Activated naive CD8-positive, alpha-beta T cell treated with anti-CD3 and anti-CD28 coated beads, Interleukin-2, amount 50 U/mL, for 24 hours (primary cell): ENCODE measurements at regions not wholly inside any gene's neighbourhood (a gene's known extent, or its start where the extent isn't known, plus 50 kb on each side); places are given as distances from the start of the nearest gene placed in this dataset.

Experiments
- ATAC-seq: fragments of 150-1000 bp; cut with Tn5 transposase; one replicate; pipeline ENCODE4 v1.10.0; 2021
- DNase-seq: peaks from one replicate; pipeline ENCODE4 v3.0.0; 2021
- H3K27ac Mint-ChIP-seq: one replicate; pipeline ENCODE4 v1.8.0; 2021; ENCODE audit warnings: mild to moderate bottlenecking, mixed read lengths
- H3K27me3 Mint-ChIP-seq: one replicate; pipeline ENCODE4 v1.8.0; 2021; ENCODE audit warnings: mixed read lengths
- H3K36me3 Mint-ChIP-seq: one replicate; pipeline ENCODE4 v1.8.0; 2021; ENCODE audit warnings: low read depth, mixed read lengths
- H3K4me1 Mint-ChIP-seq: one replicate; pipeline ENCODE4 v1.8.0; 2021; ENCODE audit warnings: mixed read lengths
- H3K4me3 Mint-ChIP-seq: one replicate; pipeline ENCODE4 v1.8.0; 2021; ENCODE audit warnings: mild to moderate bottlenecking, moderate library complexity, mixed read lengths
- H3K9me3 Mint-ChIP-seq: one replicate; pipeline ENCODE4 v1.8.0; 2021; ENCODE audit warnings: mixed read lengths

- Mint-ChIP-seq H3K4me3 (no peak overlapping the region), H3K27ac (no peak overlapping the region), H3K27me3 (peaks cover 11% of the 10 kb centered on the region), H3K4me1 (no peaks in the 10 kb centered on the region), H3K9me3 (no peaks in the 10 kb centered on the region), H3K36me3 (no peaks in the 10 kb centered on the region)
- DNase-seq (no peak), ATAC-seq (no peak)
Measured at GRCh38 chr12:30874455-30875321, 51.9 kb upstream of the TSPAN11 start.

GRCh38 chr12:30870491-30871265 lies 55.9 kb upstream of the TSPAN11 start:
- Mint-ChIP-seq H3K27ac (no peak overlapping the region), H3K4me3 (no peak overlapping the region), H3K9me3 (peaks cover 11% of the 10 kb centered on the region), H3K27me3 (peaks cover 13% of the 10 kb centered on the region), H3K36me3 (no peaks in the 10 kb centered on the region), H3K4me1 (no peaks in the 10 kb centered on the region)
- DNase-seq (no peak), ATAC-seq (no peak)

- no peak overlapping the region for H3K4me3 Mint-ChIP-seq
- H3K36me3 Mint-ChIP-seq: no peaks in the 10 kb centered on the region
- ATAC-seq: no peak
- H3K9me3 Mint-ChIP-seq: peaks cover 14% of the 10 kb centered on the region
- no peaks in the 10 kb centered on the region for H3K4me1 Mint-ChIP-seq
- H3K27ac Mint-ChIP-seq: no peak overlapping the region
- H3K27me3 Mint-ChIP-seq: peaks cover 17% of the 10 kb centered on the region
- DNase-seq: no peak
Measured at GRCh38 chr12:30867415-30867814, 59.1 kb upstream of the TSPAN11 start.

- no peaks in the 10 kb centered on the region for H3K36me3 Mint-ChIP-seq
- peaks cover 14% of the 10 kb centered on the region for H3K9me3 Mint-ChIP-seq
Measured at GRCh38 chr12:30866256-30866655, 60.3 kb upstream of the TSPAN11 start.

GRCh38 chr12:30863839-30864238 lies 62.7 kb upstream of the TSPAN11 start:
- peaks cover 14% of the 10 kb centered on the region for H3K9me3 Mint-ChIP-seq
- ATAC-seq (no peak), DNase-seq (no peak)
- H3K4me1 Mint-ChIP-seq: no peaks in the 10 kb centered on the region
- no peak overlapping the region for H3K4me3 Mint-ChIP-seq
- H3K27ac Mint-ChIP-seq: no peak overlapping the region
- H3K27me3 Mint-ChIP-seq: peaks cover 16% of the 10 kb centered on the region
- H3K36me3 Mint-ChIP-seq: no peaks in the 10 kb centered on the region

More at GRCh38 chr12:30866256-30866655, 60.3 kb upstream of the TSPAN11 start:
- H3K27ac Mint-ChIP-seq: no peak overlapping the region
- ATAC-seq (no peak), DNase-seq (no peak)
- no peaks in the 10 kb centered on the region for H3K4me1 Mint-ChIP-seq
- peaks cover 19% of the 10 kb centered on the region for H3K27me3 Mint-ChIP-seq
- H3K4me3 Mint-ChIP-seq: no peak overlapping the region

GRCh38 chr12:30862486-30862885 lies 64.1 kb upstream of the TSPAN11 start:
- Mint-ChIP-seq H3K9me3 (peaks cover 14% of the 10 kb centered on the region), H3K27me3 (peaks cover 16% of the 10 kb centered on the region), H3K36me3 (no peaks in the 10 kb centered on the region), H3K4me1 (no peaks in the 10 kb centered on the region), H3K4me3 (no peak overlapping the region), H3K27ac (no peak overlapping the region)
- DNase-seq: no peak
- no peak for ATAC-seq

- H3K4me1 Mint-ChIP-seq: no peaks in the 10 kb centered on the region
- no peak overlapping the region for H3K27ac Mint-ChIP-seq
- peaks cover 1% of the 10 kb centered on the region for H3K27me3 Mint-ChIP-seq
- no peak for ATAC-seq
- H3K4me3 Mint-ChIP-seq: no peak overlapping the region
- DNase-seq: no peak
- no peaks in the 10 kb centered on the region for H3K36me3 Mint-ChIP-seq
- no peaks in the 10 kb centered on the region for H3K9me3 Mint-ChIP-seq
Measured at GRCh38 chr12:30859226-30859625, 67.3 kb upstream of the TSPAN11 start.

GRCh38 chr12:30858471-30858870 lies 68.1 kb upstream of the TSPAN11 start:
- Mint-ChIP-seq H3K4me3 (no peak overlapping the region), H3K27ac (no peak overlapping the region), H3K27me3 (peaks cover 1% of the 10 kb centered on the region), H3K9me3 (no peaks in the 10 kb centered on the region), H3K4me1 (no peaks in the 10 kb centered on the region), H3K36me3 (no peaks in the 10 kb centered on the region)
- DNase-seq: no peak
- no peak for ATAC-seq

- H3K4me3 Mint-ChIP-seq: no peak overlapping the region
- ATAC-seq (no peak), DNase-seq (no peak)
- peaks cover 10% of the 10 kb centered on the region for H3K4me1 Mint-ChIP-seq
- no peaks in the 10 kb centered on the region for H3K9me3 Mint-ChIP-seq
- no peaks in the 10 kb centered on the region for H3K36me3 Mint-ChIP-seq
- H3K27ac Mint-ChIP-seq: no peak overlapping the region
- no peaks in the 10 kb centered on the region for H3K27me3 Mint-ChIP-seq
Measured at GRCh38 chr12:30853561-30854133, 72.9 kb upstream of the TSPAN11 start.

- Mint-ChIP-seq H3K36me3 (no peaks in the 10 kb centered on the region), H3K27me3 (no peaks in the 10 kb centered on the region), H3K27ac (no peak overlapping the region), H3K4me1 (peaks cover 10% of the 10 kb centered on the region), H3K4me3 (peak overlapping the region; percentile 34), H3K9me3 (no peaks in the 10 kb centered on the region)
- ATAC-seq (no peak), DNase-seq (no peak)
Measured at GRCh38 chr12:30850684-30851083, 75.9 kb upstream of the TSPAN11 start.

GRCh38 chr12:30847259-30847658 lies 79.3 kb upstream of the TSPAN11 start:
- no peak overlapping the region for H3K4me3 Mint-ChIP-seq
- ATAC-seq: no peak

GRCh38 chr12:30846776-30847175 lies 79.8 kb upstream of the TSPAN11 start:
- DNase-seq: no peak
- Mint-ChIP-seq H3K4me3 (no peak overlapping the region), H3K27ac (no peak overlapping the region), H3K27me3 (peaks cover 3% of the 10 kb centered on the region), H3K4me1 (peaks cover 11% of the 10 kb centered on the region), H3K36me3 (no peaks in the 10 kb centered on the region), H3K9me3 (no peaks in the 10 kb centered on the region)
- no peak for ATAC-seq

More at GRCh38 chr12:30847259-30847658, 79.3 kb upstream of the TSPAN11 start:
- DNase-seq: peak; percentile 8
- Mint-ChIP-seq H3K27me3 (peaks cover 3% of the 10 kb centered on the region), H3K27ac (no peak overlapping the region), H3K9me3 (no peaks in the 10 kb centered on the region), H3K36me3 (no peaks in the 10 kb centered on the region), H3K4me1 (peaks cover 13% of the 10 kb centered on the region)

GRCh38 chr12:30845676-30846075 lies 80.9 kb upstream of the TSPAN11 start:
- Mint-ChIP-seq H3K27ac (no peak overlapping the region), H3K9me3 (no peaks in the 10 kb centered on the region), H3K27me3 (peaks cover 3% of the 10 kb centered on the region), H3K4me3 (no peak overlapping the region), H3K4me1 (peaks cover 5% of the 10 kb centered on the region), H3K36me3 (no peaks in the 10 kb centered on the region)
- no peak for ATAC-seq
- DNase-seq: no peak

- peaks cover 3% of the 10 kb centered on the region for H3K27me3 Mint-ChIP-seq
- no peak overlapping the region for H3K27ac Mint-ChIP-seq
- no peak overlapping the region for H3K4me3 Mint-ChIP-seq
- no peak for ATAC-seq
- peaks cover 3% of the 10 kb centered on the region for H3K4me1 Mint-ChIP-seq
- no peak for DNase-seq
- no peaks in the 10 kb centered on the region for H3K36me3 Mint-ChIP-seq
- no peaks in the 10 kb centered on the region for H3K9me3 Mint-ChIP-seq
Measured at GRCh38 chr12:30843211-30843610, 83.3 kb upstream of the TSPAN11 start.

GRCh38 chr12:30840715-30841114 lies 85.8 kb upstream of the TSPAN11 start:
- no peak overlapping the region for H3K27ac Mint-ChIP-seq
- peaks cover 3% of the 10 kb centered on the region for H3K4me1 Mint-ChIP-seq

More at GRCh38 chr12:30840715-30841114, 85.8 kb upstream of the TSPAN11 start:
- Mint-ChIP-seq H3K9me3 (no peaks in the 10 kb centered on the region), H3K36me3 (no peaks in the 10 kb centered on the region), H3K27me3 (peaks cover 11% of the 10 kb centered on the region), H3K4me3 (no peak overlapping the region)
- no peak for DNase-seq
- ATAC-seq: no peak
